HG03558 (cell line): ENCODE measurements at regions not wholly inside any gene's neighbourhood (a gene's known extent, or its start where the extent isn't known, plus 50 kb on each side); places are given as distances from the start of the nearest gene placed in this dataset.

ENCODE experiments used
- ATAC-seq: cut with Tn5 transposase; IDR thresholded peaks from one replicate; pipeline ENCODE4 v1.9.1; 2021; ENCODE audit warnings: moderate number of reproducible peaks; ENCODE audit not compliant: unreplicated experiment; ENCODE audit errors: extremely low read depth

DNA sequence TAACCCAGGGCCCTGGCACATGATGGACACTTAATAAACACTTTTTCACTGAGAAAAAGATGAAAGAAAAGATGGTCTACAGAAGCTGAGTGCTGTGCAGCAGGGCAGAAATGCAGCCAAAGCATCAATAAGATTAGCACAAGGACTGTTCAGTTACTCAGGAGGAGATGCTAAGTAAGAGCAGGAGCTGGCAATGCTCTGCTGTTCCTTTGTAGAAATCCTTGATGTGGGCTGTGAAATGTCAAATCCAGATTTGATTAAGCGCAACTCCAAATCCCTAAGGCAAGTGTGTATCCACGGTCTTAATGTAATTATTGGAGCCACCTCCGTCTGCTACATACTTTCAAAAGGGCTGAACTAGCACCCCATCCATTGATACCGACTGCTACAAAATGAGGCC is 151.8 kb upstream of the BTG1 start:
- no peak for ATAC-seq

DNA sequence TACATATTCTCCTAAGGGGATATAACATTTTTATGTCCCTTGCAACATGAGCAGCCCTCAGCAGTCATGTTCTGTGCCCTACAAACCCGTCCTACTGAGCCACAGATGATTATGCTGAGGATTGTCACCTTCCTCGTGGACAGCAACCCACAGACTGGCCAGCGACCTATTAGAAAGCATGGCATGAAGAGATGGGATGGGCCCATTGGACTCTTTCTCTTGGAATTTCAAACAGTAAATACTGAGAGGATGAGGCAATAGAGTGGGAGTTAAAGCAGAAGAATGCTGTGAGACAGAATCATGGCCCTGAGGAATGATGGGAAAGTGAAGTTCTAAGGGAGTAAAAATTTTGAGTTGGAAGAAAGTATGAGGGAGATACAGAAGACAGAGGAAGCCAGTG is 149.9 kb upstream of the BTG1 start:
- no peak for ATAC-seq

DNA sequence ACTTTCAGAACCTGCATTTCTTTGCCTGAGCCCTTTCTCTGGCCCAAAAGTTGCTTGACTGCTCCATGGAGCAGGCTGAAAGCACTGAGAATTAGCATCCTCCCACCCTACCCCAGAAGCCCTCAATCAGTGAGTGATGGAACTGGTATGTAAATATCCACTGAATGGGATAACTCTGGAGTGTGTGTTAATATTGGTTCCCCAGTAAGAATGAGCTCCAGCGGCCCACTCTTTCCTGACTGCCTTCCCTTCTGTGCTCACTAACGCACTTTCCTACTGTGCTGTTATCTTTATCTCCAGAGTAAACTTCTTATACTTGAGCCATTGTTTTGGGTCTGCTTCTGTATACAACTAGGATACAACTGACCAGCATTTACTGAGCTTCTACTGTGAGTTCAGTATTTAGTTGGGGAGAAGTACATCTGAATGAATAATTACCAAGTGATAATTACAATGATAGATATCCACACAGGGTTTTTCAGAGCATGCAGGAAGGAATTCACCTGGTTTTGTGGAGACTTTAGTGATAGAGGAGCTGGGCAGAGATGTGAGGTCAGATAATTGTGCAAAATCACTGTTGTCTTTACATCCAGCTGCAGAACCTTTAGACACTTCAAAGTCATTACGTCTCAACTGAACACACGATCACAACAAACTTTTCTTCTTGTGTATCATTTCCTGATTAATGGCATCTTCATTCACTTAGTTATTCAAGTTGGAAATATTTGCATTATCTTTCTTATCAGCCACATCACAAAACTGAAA is 149.2 kb upstream of the BTG1 start:
- ATAC-seq, result no peak

DNA sequence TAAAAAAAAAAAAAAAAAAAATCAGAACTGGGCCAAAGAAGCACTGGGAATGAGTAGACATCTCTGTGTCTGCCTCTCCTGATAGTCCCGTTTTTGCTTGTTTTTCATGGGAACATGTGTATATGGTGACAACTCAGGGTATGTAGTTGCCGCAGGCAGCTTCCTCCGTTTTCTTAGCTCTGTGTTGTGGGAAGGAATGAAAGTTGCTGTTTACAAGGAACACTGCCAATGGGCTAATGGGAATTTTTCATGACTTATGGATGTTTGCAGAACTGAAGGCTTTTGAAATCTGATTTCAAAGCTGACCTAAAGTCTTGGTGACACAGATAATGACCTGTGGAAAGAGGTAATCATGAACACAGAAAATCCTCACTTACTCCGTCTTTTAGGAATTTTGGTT is 146.4 kb upstream of the BTG1 start:
- ATAC-seq, result no peak

DNA sequence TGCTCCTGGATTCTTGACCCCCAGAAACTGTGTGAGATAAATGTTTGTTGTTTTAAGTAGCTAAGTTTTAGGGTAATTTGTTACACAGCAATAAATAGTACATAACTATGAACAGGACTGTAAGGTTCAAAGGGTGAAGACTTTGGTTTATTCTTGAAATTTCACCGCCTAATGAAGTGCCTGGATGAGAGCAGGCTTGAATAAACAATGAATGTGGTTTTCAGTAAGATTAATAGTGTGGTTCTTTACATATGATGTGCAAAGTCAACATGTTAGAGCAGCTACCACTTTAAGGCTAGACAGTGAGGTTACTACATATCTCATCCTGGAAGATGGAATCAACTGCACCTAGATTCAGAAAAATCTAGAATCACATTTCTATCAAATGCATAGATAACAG is 145.2 kb upstream of the BTG1 start:
- ATAC-seq, result no peak

DNA sequence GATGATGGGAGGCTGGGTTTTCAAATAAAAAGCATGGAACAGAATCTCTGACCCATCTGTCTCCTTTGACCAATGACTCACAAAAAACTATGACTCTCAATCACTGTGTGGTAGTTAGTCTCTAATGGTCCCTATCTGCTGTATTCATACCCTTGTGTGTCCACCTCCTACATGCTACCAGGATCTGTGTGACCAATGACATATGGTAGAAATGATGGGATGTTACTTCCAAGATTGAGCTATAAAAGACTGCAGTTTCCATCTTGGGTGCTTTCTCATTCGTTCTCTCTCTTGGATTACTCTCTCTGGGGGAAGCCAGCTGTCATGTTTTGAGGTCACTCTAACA is 144.7 kb upstream of the BTG1 start:
- no peak for ATAC-seq

DNA sequence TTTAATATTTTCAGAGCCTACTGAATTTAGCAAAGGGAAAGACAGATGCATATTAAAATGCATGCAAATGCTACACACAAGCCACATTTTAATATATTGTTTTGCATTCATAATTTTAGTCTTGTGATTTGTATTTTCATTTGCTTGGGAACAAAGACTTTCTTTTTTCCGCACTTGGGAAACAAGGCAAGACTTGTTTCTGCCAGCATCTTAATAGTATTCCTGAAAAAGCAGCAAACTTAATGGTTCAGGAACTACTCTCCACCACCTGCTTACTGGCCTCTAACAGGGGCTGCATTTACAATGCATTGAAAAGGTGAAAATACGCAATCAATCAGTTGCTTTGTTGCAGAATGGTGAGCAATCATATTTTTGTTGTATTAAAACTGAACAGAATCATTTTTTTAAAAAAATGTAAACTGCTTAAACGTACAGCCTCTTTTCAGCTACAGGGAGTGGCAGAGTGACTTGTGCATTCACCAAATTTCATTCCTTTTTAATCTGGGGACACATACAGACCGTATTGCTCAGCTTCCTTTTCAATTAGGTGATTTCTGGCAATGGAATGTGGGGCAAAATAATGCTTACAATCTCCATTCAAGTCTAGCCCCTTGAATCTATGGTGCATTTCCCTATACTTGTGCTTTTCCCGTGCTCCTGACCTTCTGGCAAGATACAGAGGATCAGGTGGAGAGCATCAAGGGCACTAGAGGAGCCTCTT is 144.1 kb upstream of the BTG1 start:
- no peak for ATAC-seq

DNA sequence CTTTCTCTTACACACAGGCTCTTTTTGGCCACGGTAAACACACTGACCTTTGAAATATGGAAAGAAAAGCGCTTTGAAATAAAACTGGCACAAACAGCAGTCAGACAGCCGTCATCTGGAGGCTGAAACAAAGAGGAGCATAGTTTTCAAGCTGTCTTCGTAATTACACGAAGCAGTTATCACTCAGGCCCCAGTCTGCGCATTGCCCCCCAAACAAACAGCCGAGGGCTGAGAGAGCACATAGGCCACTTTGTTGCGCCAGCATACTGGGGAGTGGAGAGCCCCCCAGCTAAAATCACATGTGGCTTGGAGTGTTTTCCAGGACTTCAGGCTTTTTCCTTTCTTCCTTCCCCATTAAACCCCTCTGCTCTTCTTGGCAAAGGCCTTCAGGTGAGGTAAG is 142.9 kb upstream of the BTG1 start:
- no peak for ATAC-seq

DNA sequence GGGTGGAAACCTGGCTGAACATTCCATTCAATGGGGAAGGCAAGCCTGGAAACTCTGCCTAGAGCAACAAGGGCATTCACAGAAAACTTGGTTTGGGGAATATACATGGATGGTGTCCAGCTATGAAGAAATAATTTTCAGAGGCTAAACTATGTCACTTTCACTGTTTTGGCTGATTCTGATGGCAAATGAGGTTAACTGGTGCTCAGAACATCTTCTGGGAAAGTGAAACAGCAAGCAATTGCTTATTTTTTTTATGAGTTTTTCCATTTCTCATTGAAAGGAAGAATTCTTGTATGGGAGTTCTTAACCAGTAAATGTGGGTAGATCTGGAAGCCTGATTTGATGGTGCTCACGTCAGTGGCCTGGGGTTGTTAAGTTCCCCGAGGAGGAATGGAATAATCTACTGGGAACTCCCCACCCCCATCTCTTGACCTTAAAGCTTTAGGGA is 132.8 kb upstream of the BTG1 start:
- ATAC-seq, result no peak

DNA sequence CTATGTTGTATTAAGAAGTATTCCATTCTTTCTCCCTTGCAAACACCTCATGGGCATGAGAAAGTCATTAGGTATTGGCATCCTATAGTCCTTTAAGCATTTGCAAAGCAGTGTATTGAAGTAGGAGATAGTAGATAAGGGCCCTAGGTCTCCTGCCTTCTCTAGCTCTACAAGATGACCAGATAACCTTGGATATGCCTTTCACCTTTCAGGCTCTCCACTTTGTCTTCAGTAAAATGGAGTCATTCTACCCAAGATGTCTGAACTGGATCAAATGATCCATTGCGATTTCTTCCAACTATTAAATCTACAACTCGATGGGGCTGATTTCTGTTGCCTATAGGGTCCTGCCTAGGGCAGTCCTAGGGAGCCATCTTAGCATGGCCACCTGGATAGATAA is 132.1 kb upstream of the BTG1 start:
- no peak for ATAC-seq

DNA sequence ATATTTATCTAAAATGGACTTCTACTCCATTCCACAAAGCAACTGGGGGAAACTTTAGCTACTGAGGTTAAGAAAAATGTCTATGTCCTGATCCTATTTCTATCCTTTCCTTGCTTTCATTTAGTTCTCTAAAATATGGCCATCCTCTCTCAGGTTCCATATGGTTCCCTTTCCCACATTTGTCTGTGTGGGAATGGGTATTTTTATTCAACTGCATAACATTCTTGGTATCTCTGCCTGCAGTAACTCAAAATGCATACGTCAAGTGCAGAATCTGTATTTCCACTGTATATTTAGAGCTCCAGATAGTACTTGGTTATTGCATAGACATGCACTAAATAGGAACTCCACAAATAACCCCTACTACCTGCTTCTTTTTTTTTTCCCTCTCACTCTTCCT is 130.6 kb upstream of the BTG1 start:
- no peak for ATAC-seq

DNA sequence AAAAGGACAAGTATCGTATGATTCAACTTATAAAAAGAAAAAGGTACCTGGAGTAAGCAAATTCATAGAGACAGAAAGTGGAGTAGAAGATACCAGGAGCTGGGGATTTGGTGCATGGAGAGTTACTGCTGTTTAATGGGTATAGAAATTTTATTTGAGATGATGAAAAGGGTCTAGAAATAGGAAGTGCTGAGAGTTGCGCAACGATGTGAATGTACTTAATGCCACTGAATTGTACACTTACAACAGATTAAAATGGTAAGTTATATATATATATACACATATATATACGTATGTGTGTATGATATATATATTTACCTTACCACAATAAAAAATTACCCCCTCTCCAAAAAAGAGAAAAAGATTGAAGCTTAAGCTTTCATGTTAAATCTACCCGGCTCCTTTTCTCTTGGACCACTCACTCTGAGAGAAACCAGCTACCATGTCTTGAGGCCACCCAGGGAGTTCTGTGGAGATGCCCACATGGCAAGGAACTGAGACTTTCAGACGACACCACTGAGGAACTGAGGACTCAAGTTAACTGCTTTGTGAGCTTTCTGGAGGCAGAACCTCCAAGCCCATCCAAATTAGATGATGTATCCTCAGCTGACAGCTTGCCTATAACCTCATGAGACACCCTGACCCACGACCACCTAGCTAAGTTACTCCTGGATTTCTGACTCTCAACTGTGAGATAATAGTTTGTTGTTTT is 130.0 kb upstream of the BTG1 start:
- ATAC-seq, result no peak

DNA sequence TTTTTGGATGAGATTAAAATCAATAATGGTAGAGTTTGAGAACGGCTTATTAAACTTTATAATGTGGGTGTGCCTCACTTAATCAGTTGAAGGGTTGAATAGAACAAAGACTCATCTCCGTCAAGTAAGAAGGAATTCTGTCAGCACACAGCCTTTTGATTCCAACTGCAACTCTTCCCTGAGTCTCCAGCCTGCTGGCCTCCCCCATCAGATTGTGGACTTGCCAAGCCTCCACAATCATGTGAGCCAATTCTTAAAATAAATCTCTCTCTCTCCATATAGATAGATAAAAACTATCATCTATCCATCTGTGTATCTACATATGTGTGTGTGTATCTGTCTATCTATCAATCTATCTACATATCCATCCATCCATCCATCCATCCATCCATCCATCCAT is 127.4 kb upstream of the BTG1 start:
- no peak for ATAC-seq

DNA sequence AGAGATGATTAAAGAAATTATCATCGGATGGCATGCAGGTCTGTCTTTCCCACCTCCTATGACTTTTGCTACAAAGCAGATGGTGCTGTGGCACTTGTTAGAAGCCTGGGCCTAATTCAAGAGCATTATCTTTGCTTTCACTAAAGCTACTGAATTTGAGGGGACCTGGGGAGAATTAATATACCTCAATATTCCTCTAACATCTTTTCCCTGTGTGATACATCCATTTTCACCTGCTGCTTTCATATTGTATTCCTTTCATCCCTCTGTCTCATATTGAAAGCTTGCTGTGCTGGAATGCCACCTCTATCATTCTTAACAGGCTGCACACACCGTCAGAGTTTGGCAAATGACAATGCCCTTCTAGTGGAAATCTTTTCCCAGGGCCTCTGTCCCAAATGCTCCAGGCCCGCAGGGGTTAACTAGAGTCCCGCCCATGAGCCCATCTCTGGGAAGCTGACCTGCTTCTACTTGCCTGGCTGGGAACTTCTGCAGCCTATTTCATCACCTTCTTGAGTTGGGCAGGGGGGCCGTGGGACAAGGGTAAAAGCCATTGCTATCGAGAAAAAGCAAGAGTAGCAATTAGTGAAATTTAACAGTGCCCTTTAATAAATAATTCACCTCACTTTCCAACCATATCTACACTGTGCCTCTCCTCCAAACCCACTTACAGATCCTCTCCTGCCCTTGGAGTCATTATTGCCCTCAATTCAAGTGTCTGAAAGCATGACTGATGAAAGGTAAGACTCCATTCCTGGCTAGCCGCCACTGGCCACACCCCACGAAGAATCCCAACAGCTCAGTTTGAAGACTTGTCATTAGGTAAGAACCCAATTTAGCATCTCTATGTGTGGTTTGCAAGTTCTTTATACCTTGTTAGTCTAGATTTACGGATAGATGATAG is 126.7 kb upstream of the BTG1 start:
- no peak for ATAC-seq

DNA sequence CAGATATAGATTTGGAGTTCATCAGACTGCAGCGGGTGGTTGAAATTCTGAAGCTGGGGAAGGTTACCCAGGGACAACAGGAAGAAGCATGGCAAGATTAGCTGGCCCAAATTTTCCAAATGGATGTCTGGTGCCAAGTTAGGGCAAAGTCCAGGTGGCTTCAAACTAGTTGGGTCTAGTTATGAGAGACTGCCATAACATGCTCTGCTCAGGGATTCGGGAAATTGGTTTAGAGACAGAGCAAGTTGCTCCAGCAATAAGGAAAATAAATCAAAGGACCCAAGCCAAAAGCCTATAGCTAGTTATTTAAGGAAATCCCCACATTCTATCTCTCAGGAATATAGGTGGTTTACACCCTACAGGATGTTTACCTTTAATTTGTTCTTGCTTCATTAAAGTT is 125.7 kb upstream of the BTG1 start:
- no peak for ATAC-seq

DNA sequence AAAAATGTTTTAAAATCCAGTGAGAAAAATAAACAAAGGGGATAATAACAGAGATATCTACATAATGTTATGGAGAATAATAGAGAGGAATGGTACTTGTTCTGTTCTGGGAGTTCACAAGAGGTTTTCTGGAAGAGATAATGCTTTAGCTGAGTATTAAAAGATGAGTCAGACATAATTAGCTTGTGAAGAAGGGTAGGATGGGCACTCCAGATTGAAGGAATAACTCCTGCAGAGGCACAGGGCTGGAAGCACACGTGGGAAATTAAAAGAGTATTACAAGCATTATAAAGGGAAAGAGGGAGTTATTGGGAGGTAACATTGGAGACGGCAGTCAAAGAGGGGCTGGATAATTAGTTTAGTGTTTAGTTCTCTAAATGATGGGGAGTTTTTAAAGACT is 124.9 kb upstream of the BTG1 start:
- ATAC-seq, result no peak

DNA sequence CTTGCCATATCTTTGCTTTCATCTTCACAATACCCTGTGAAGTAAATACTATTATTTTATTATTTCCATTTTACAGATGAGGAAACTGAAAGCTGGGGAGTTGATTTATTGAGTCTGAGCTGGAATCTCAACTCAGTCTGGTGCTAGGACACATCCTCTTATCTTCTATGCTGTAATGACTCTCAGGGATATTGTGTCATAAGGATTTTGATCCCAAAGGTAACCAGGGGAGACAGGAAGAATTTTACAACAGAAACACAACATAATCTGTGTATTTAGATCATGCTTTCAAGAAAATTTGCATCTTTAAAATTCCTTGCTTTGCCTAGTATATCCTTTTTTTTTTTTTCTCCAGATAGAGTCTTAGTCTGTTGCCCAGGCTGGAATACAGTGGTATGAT is 123.3 kb upstream of the BTG1 start:
- no peak for ATAC-seq

DNA sequence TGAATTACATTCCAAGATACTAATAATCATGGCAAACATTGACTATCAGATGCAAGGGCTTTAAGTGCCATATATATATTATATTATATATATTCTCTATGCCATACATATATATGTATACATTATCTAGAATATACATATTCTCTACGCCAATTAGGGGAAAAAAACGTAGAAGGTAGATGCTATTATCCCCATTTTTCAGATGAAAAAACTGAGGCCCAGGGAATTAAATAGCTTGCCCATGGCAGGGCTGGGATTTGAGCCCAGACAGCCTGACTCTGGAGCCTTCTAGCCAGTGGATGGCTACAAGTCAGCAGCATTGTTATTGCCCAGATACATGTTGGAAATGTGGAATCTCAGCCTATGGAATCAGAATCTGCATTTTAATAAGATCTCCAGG is 116.0 kb upstream of the BTG1 start:
- no peak for ATAC-seq

DNA sequence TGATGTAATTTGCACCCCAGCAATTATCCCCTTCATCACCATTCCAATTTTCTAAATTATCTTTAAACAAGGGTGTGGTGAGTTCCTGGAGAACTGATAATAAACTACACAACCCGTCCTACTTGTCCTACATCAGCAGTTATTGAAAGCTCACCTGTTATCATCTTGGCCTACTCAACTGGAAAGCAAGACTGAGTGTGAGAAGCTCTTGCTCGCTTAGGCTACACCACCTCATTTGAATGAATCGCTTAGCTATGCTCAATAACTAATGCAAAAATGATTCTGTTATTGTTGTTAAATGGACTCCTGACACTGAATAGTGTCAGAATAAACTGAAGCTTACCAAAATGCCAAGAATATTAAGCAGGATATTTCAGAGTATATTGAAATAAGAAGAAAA is 115.4 kb upstream of the BTG1 start:
- ATAC-seq, result no peak

DNA sequence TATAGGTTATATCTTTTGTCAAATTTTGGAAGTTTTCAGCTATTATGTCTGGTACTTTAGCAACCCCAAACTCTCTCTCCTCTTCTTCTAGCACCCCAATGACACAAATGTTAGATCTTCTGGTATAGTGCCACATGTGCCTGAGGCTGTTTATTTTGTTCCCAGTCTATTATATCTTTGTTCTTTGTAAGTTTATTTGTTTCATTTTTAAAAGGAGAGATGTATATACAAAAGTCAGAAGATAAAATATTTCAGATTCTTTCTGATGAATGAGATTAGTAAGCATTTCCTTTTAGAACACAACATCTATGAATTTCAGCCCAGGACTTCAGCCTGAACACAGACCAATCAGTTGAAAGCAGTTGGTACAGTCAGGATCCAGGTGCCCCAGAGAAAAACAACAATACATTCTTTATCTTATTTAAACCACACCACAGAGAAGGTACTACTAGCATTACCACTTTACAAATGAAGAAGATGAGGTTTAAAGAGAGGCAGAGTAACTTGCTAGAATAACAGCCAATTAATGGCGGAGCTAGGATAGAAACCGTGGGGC is 114.1 kb upstream of the BTG1 start:
- no peak for ATAC-seq
